ENCODE measurements at regions not wholly inside any gene's neighbourhood (a gene's known extent, or its start where the extent isn't known, plus 50 kb on each side); places are given as distances from the start of the nearest gene placed in this dataset.
A peak's percentile ranks its signal among the peaks of the same experiment; 100 is the strongest.

DNA sequence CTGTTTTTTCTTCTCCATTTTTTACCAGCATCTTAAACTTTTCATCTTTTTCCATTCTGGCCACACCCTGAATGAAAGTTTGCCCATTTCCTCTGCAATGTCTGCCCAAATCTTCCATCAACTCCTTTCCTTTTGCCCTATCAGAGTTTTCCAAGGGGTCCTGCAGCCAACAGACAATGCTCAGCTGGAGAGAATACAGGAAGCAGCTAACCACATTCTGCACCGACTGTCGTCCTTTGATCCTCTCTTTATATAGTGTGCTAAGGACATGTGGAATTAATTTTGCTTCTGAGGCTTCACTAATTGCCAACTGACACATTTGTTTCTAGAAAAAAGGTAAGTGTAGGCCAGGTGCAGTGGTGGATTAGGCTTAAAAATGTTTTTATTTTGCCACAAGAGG is 50.5 kb upstream of the DLX2 start:
- Histone ChIP-seq H3K4me1 (ENCODE audit: control insufficient read depth in 5 of 5, insufficient read depth in 5 of 5, low read length in 5 of 5) (no peaks in the 10 kb centered on the region), H3K9ac (ENCODE audit: low read length in 5 of 5) (no peak overlapping the region), H3K9me3 (ENCODE audit: control insufficient read depth in 5 of 5, low read length in 5 of 5) (no peaks in the 10 kb centered on the region), H3K4me3 (ENCODE audit: low read depth in 1 of 5, low read length in 5 of 5) (no peak overlapping the region), H3K27ac (ENCODE audit: low read depth, low read length) (no peak overlapping the region), H3K36me3 (ENCODE audit: control insufficient read depth in 5 of 5, insufficient read depth in 5 of 5, low read length in 5 of 5) (no peaks in the 10 kb centered on the region), H3K27me3 (ENCODE audit: control insufficient read depth in 5 of 5, insufficient read depth in 4 of 5, low read length in 5 of 5) (peaks cover 0 to 4% (median 0%) of the 10 kb centered on the region in 5 donors)

DNA sequence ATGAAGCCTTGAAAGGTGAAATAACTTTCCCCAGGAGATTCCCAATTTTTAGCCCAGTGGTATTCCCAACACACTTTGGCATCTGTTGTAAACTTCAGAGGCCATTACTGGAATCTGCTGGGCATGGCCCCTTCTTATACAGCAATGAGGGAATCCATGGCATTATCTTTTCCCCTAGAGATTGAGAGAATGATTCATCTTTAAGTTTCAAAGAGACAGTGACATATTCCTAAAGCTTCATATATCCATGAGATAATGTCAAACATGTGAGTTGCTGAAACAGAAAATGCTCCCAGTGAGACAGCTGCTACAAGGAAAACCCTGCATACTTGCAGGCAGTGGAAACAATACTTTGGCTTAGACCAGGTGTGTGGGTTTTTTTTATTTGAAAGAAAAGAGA is 51.1 kb upstream of the DLX2 start:
- Histone ChIP-seq H3K27ac (ENCODE audit: low read depth, low read length) (no peak overlapping the region), H3K9me3 (ENCODE audit: control insufficient read depth in 5 of 5, low read length in 5 of 5) (no peaks in the 10 kb centered on the region), H3K9ac (ENCODE audit: low read length in 5 of 5) (no peak overlapping the region), H3K27me3 (ENCODE audit: control insufficient read depth in 5 of 5, insufficient read depth in 4 of 5, low read length in 5 of 5) (peaks cover 0 to 4% (median 0%) of the 10 kb centered on the region in 5 donors), H3K36me3 (ENCODE audit: control insufficient read depth in 5 of 5, insufficient read depth in 5 of 5, low read length in 5 of 5) (no peaks in the 10 kb centered on the region), H3K4me3 (ENCODE audit: low read depth in 1 of 5, low read length in 5 of 5) (no peak overlapping the region), H3K4me1 (ENCODE audit: control insufficient read depth in 5 of 5, insufficient read depth in 5 of 5, low read length in 5 of 5) (no peaks in the 10 kb centered on the region)

DNA sequence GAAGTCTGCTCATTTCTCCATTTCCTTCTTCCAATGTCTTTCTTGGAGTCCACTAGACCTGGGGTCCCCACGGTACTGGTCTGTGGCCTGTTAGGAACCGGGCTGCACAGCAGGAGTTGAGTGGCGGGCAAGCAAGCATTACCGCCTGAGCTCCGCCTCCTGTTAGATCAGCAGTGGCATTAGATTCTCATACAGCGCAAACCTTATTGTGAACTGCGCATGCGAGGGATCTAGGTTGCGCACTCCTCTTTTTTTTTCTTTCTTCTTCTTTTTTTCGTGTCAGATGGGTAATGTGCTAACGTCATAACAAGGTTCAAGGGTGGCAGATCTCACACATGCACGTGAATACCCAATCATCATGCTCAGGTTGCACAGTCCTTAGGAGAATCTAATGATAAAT is 53.1 kb upstream of the DLX2 start:
- H3K4me3 ChIP-seq (ENCODE audit: low read depth in 1 of 5, low read length in 5 of 5): no peak overlapping the region
- H3K9ac ChIP-seq (ENCODE audit: low read length in 5 of 5): no peak overlapping the region
- no peak overlapping the region for H3K27ac ChIP-seq (ENCODE audit: low read depth, low read length)
- H3K9me3 ChIP-seq (ENCODE audit: control insufficient read depth in 5 of 5, low read length in 5 of 5): peaks cover 0 to 2% (median 0%) of the 10 kb centered on the region in 5 donors
- H3K36me3 ChIP-seq (ENCODE audit: control insufficient read depth in 5 of 5, insufficient read depth in 5 of 5, low read length in 5 of 5): no peaks in the 10 kb centered on the region
- H3K27me3 ChIP-seq (ENCODE audit: control insufficient read depth in 5 of 5, insufficient read depth in 4 of 5, low read length in 5 of 5): peaks cover 0 to 4% (median 0%) of the 10 kb centered on the region in 5 donors
- no peaks in the 10 kb centered on the region for H3K4me1 ChIP-seq (ENCODE audit: control insufficient read depth in 5 of 5, insufficient read depth in 5 of 5, low read length in 5 of 5)

DNA sequence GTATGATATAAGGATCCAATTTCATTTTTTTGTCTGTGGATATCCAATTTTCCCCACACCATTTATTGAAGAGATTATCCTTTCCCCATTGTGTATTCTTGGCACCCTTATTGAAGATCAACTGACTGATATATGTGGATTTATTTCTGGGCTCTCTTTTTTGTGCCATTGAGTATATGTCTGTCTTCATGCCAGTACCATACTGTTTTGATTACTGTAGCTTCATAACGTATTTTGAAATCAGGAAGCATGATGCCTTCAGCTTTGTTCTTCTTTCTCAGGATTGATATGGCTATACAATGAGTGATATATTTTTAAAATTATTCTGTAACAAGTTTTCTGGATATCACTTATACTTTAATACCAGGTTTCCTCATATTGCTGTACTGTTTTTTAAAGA is 58.1 kb upstream of the DLX2 start:
- Histone ChIP-seq H3K9ac (ENCODE audit: low read length in 5 of 5) (no peak overlapping the region), H3K4me1 (ENCODE audit: control insufficient read depth in 5 of 5, insufficient read depth in 5 of 5, low read length in 5 of 5) (no peaks in the 10 kb centered on the region), H3K4me3 (ENCODE audit: low read depth in 1 of 5, low read length in 5 of 5) (no peak overlapping the region), H3K27ac (ENCODE audit: low read depth, low read length) (no peak overlapping the region), H3K36me3 (ENCODE audit: control insufficient read depth in 5 of 5, insufficient read depth in 5 of 5, low read length in 5 of 5) (no peaks in the 10 kb centered on the region), H3K27me3 (ENCODE audit: control insufficient read depth in 5 of 5, insufficient read depth in 4 of 5, low read length in 5 of 5) (peaks cover 0 to 4% (median 0%) of the 10 kb centered on the region in 5 donors), H3K9me3 (ENCODE audit: control insufficient read depth in 5 of 5, low read length in 5 of 5) (peaks cover 0 to 7% (median 0%) of the 10 kb centered on the region in 5 donors)

DNA sequence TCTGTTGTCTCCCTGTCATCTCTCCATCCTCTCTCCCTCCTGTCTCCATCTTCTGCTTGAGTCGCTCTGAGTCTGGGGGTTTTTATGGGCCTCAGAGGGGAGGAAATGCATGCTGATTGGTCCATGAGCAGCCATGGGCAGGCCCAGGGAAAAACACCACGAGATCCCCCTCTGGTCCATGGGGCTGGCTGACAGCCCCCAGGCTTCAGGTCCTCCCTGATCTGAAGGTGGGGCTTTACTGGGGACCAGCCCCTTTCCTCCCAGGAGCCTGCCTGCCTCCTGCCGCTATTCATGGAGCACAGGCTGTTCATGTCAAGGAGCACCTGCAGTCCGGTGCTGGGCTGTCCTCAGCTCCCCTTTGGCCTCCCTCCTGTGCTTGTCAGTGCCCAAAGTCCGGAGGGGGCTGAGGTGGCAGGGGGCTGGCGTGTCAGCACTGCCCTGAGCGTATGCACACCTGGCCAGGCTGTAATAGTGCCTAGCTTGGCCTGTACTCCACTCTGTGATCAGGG is 59.6 kb upstream of the DLX2 start:
- no peak overlapping the region for H3K9ac ChIP-seq (ENCODE audit: low read length in 5 of 5)
- H3K27me3 ChIP-seq (ENCODE audit: control insufficient read depth in 5 of 5, insufficient read depth in 4 of 5, low read length in 5 of 5): peaks cover 0 to 4% (median 0%) of the 10 kb centered on the region in 5 donors
- H3K4me3 ChIP-seq (ENCODE audit: low read depth in 1 of 5, low read length in 5 of 5): no peak overlapping the region
- H3K4me1 ChIP-seq (ENCODE audit: control insufficient read depth in 5 of 5, insufficient read depth in 5 of 5, low read length in 5 of 5): no peaks in the 10 kb centered on the region
- H3K9me3 ChIP-seq (ENCODE audit: control insufficient read depth in 5 of 5, low read length in 5 of 5): peaks cover 0 to 7% (median 0%) of the 10 kb centered on the region in 5 donors
- no peaks in the 10 kb centered on the region for H3K36me3 ChIP-seq (ENCODE audit: control insufficient read depth in 5 of 5, insufficient read depth in 5 of 5, low read length in 5 of 5)
- no peak overlapping the region for H3K27ac ChIP-seq (ENCODE audit: low read depth, low read length)

DNA sequence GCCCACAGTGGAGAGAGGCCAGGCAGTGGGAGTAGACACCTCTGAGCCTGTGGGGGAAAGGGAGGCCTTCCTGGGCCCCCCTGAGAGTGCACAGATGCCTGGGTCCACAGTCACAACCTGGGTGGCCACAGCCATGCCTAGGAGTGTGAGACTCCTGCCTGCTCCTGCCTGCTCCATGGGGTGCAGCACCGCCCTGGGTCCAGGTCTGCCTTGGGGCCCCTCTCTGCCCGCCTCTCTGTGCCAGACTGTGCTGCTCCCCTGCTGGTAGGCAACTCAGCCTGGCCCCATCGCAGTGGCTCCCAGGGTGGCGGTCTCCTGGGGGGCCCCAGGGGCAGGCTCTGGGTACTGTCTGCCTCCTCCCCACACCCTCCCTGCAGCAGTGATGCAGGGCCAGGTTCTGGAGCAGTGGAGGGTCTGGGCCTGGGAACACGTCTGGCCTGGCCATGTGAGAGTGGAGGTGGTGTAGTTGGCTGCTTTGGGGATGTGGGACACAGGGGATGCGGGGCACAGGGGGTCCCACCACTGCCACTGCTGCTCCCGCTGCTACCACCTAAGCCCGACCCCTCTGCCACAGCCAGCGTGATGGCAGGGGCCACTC is 60.1 kb upstream of the DLX2 start:
- no peaks in the 10 kb centered on the region for H3K4me1 ChIP-seq (ENCODE audit: control insufficient read depth in 5 of 5, insufficient read depth in 5 of 5, low read length in 5 of 5)
- no peak overlapping the region for H3K4me3 ChIP-seq (ENCODE audit: low read depth in 1 of 5, low read length in 5 of 5)
- no peak overlapping the region for H3K9ac ChIP-seq (ENCODE audit: low read length in 5 of 5)
- H3K27me3 ChIP-seq (ENCODE audit: control insufficient read depth in 5 of 5, insufficient read depth in 4 of 5, low read length in 5 of 5): peaks cover 0 to 4% (median 0%) of the 10 kb centered on the region in 5 donors
- H3K27ac ChIP-seq (ENCODE audit: low read depth, low read length): no peak overlapping the region
- peaks cover 0 to 7% (median 0%) of the 10 kb centered on the region in 5 donors for H3K9me3 ChIP-seq (ENCODE audit: control insufficient read depth in 5 of 5, low read length in 5 of 5)
- no peaks in the 10 kb centered on the region for H3K36me3 ChIP-seq (ENCODE audit: control insufficient read depth in 5 of 5, insufficient read depth in 5 of 5, low read length in 5 of 5)

DNA sequence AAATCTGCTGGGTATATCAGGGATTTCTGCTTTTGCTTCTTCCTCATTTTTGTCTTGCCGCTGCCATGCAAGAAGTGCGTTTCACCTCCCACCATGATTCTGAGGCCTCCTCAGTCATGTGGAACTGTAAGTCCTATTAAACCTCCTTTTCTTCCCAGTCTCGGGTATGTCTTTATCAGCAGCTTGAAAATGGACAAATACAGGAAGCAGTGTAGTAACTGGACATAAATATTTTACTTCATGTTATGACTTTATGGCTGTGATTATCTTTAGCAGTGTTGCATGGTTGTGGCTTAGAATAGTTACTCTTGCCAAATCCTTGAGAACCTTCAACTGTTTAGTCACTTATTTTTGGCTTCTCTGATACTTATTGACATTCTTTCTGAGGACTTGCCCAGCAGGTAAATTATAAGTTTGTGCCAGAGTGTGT is 66.2 kb upstream of the DLX2 start:
- Histone ChIP-seq H3K9ac (ENCODE audit: low read length in 5 of 5) (no peak overlapping the region), H3K4me3 (ENCODE audit: low read depth in 1 of 5, low read length in 5 of 5) (no peak overlapping the region), H3K9me3 (ENCODE audit: control insufficient read depth in 5 of 5, low read length in 5 of 5) (no peaks in the 10 kb centered on the region), H3K4me1 (ENCODE audit: control insufficient read depth in 5 of 5, insufficient read depth in 5 of 5, low read length in 5 of 5) (peaks cover 0 to 13% (median 10%) of the 10 kb centered on the region in 5 donors), H3K27ac (ENCODE audit: low read depth, low read length) (no peak overlapping the region), H3K36me3 (ENCODE audit: control insufficient read depth in 5 of 5, insufficient read depth in 5 of 5, low read length in 5 of 5) (no peaks in the 10 kb centered on the region), H3K27me3 (ENCODE audit: control insufficient read depth in 5 of 5, insufficient read depth in 4 of 5, low read length in 5 of 5) (peaks cover 0 to 7% (median 4%) of the 10 kb centered on the region in 5 donors)

DNA sequence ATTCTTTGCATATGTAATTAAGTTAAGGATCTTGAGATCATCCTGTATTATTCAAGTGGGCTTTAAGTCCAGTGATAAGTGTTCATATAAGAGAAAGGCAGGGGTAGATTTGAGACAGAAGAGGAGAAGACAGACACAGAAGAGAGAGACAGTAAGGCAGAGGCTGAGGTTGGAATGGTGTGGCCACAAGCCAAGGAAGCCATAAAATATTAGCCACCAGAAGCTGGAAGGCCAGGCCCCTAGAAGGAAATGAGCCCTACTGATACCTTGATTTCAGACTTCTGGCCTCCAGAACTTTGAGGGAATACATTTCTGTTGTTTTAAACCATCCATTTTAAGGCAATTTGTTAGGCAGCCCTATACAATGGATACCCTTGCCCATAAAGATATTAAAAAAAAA is 66.9 kb upstream of the DLX2 start:
- Histone ChIP-seq H3K4me3 (ENCODE audit: low read depth in 1 of 5, low read length in 5 of 5) (no peak overlapping the region), H3K9me3 (ENCODE audit: control insufficient read depth in 5 of 5, low read length in 5 of 5) (no peaks in the 10 kb centered on the region), H3K9ac (ENCODE audit: low read length in 5 of 5) (no peak overlapping the region), H3K27ac (ENCODE audit: low read depth, low read length) (no peak overlapping the region), H3K36me3 (ENCODE audit: control insufficient read depth in 5 of 5, insufficient read depth in 5 of 5, low read length in 5 of 5) (no peaks in the 10 kb centered on the region), H3K4me1 (ENCODE audit: control insufficient read depth in 5 of 5, insufficient read depth in 5 of 5, low read length in 5 of 5) (peaks cover 0 to 13% (median 10%) of the 10 kb centered on the region in 5 donors), H3K27me3 (ENCODE audit: control insufficient read depth in 5 of 5, insufficient read depth in 4 of 5, low read length in 5 of 5) (peaks cover 0 to 7% (median 4%) of the 10 kb centered on the region in 5 donors)

DNA sequence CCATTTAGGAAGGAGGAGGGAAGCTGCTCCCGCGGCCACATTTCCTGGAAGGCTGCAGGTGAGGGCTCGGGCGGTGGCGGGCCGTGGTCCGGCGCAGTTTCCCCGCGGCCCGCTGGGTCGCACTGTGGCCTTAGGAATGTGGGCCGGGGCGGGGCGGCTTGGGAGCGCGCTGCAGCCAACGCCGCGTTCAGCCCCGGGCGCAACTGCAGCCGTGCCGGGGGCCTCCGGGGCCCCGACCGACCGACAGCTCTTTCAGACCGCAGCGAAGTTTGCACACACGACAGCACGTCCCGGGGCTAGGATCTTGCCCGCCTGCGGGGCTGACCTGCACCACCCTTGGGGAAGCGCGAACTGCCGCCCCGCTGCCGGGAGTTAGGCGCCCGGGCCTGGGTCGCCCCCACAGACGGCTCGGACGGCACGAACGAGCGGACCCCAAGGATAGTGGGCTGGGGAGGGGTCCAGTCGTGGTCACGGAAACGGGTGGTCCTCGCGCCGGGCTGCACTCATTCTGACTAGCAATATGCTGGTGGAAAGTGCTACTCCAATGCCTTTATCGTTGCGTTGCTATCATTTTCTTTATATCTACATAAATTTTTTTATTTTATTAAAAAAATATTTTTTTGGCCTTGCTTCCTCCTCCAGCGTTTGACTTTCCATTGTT is 69.9 kb upstream of the DLX2 start:
- Histone ChIP-seq H3K27me3 (ENCODE audit: control insufficient read depth in 5 of 5, insufficient read depth in 4 of 5, low read length in 5 of 5) (peaks cover 0 to 5% (median 3%) of the 10 kb centered on the region in 5 donors), H3K9me3 (ENCODE audit: control insufficient read depth in 5 of 5, low read length in 5 of 5) (no peaks in the 10 kb centered on the region), H3K27ac (ENCODE audit: low read depth, low read length) (no peak overlapping the region), H3K36me3 (ENCODE audit: control insufficient read depth in 5 of 5, insufficient read depth in 5 of 5, low read length in 5 of 5) (no peaks in the 10 kb centered on the region), H3K4me1 (ENCODE audit: control insufficient read depth in 5 of 5, insufficient read depth in 5 of 5, low read length in 5 of 5) (peaks cover 0 to 13% (median 10%) of the 10 kb centered on the region in 5 donors), H3K9ac (ENCODE audit: low read length in 5 of 5) (peak overlapping the region in 3 of 5 donors; percentile 43 to 62 (median 55)), H3K4me3 (ENCODE audit: low read depth in 1 of 5, low read length in 5 of 5) (peak overlapping the region in 4 of 5 donors; percentile 65 to 73 (median 66))

DNA sequence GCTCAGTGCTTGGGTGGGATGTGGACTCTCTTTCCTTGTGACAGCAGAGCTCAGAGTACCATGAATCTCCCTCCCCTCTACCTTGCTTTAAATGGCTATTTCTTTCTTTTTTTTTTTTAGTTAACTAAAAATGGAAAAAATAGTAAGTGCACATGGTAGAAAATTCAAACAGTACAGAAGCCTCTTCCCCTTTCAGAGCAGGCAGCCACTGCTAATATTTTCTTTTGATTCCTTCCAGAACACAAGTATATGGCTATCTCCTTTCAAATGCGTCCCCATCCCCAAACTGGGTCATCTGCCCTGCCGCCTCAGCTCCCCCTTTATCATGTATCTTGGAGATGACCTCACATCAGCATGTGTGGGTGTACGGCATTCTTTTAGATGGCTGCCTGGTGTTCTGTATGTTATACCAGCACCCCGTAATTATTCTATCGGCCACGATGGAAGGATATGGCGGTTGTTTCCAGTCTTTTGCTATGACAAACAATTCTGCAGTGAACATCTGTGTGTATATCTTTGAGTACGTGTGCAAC is 70.5 kb upstream of the DLX2 start:
- peak overlapping the region in 1 of 5 donors; percentile 55 for H3K9ac ChIP-seq (ENCODE audit: low read length in 5 of 5)
- peak overlapping the region in 3 of 5 donors; percentile 65 to 73 (median 67) for H3K4me3 ChIP-seq (ENCODE audit: low read depth in 1 of 5, low read length in 5 of 5)
- H3K27me3 ChIP-seq (ENCODE audit: control insufficient read depth in 5 of 5, insufficient read depth in 4 of 5, low read length in 5 of 5): peaks cover 0 to 5% (median 3%) of the 10 kb centered on the region in 5 donors

More for the DNA sequence above, 70.5 kb upstream of the DLX2 start:
- H3K27ac ChIP-seq (ENCODE audit: low read depth, low read length): no peak overlapping the region
- no peaks in the 10 kb centered on the region for H3K36me3 ChIP-seq (ENCODE audit: control insufficient read depth in 5 of 5, insufficient read depth in 5 of 5, low read length in 5 of 5)
- H3K4me1 ChIP-seq (ENCODE audit: control insufficient read depth in 5 of 5, insufficient read depth in 5 of 5, low read length in 5 of 5): peaks cover 0 to 13% (median 10%) of the 10 kb centered on the region in 5 donors
- no peaks in the 10 kb centered on the region for H3K9me3 ChIP-seq (ENCODE audit: control insufficient read depth in 5 of 5, low read length in 5 of 5)

Data from subcutaneous abdominal adipose tissue (tissue), 5 donors.